OCI-LY3 (cell line): ENCODE measurements at regions not wholly inside any gene's neighbourhood (a gene's known extent, or its start where the extent isn't known, plus 50 kb on each side); places are given as distances from the start of the nearest gene placed in this dataset.

Experiments
- EZH2phosphoT487 ChIP-seq: fragments of 200-600 bp; shearing (Covaris generic); IDR thresholded peaks from 2 replicates; pipeline ENCODE4 v1.6.1; 2018; ENCODE audit warnings: antibody characterized with exemption, mixed run types, low read depth
- TF ChIP-seq, protein P1 (sequence below): fragments of 200-600, 300-600 bp; sonication (generic); IDR thresholded peaks from 2 replicates; pipeline ENCODE4 v1.5.1; 2014; ENCODE audit warnings: antibody characterized with exemption, low read length, low read depth

DNA sequence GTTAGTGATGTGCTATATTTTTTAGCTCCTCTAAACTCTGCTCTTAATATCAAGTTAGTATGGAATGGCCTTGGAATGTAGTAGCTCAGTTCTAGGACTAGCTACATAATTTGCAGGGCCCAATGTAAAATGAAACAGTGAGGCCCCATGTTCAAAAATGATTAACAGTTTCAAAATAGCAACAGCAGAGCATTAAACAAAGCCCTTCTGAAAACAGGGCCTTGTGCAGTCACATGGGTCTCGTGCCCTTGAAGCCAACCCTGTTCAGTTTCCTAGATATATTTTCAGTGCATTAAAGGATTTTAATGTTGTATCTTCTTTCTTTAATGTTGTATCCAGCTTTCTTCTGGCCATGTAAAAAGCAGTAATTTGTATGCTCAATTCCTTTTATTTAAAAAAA, 82.1 kb downstream of the TASL start:
- TF ChIP-seq, protein P1, sequence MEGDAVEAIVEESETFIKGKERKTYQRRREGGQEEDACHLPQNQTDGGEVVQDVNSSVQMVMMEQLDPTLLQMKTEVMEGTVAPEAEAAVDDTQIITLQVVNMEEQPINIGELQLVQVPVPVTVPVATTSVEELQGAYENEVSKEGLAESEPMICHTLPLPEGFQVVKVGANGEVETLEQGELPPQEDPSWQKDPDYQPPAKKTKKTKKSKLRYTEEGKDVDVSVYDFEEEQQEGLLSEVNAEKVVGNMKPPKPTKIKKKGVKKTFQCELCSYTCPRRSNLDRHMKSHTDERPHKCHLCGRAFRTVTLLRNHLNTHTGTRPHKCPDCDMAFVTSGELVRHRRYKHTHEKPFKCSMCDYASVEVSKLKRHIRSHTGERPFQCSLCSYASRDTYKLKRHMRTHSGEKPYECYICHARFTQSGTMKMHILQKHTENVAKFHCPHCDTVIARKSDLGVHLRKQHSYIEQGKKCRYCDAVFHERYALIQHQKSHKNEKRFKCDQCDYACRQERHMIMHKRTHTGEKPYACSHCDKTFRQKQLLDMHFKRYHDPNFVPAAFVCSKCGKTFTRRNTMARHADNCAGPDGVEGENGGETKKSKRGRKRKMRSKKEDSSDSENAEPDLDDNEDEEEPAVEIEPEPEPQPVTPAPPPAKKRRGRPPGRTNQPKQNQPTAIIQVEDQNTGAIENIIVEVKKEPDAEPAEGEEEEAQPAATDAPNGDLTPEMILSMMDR: no peak
- TF ChIP-seq EZH2phosphoT487: no peak
